G401.6 (cell line): ENCODE measurements at regions not wholly inside any gene's neighbourhood (a gene's known extent, or its start where the extent isn't known, plus 50 kb on each side); places are given as distances from the start of the nearest gene placed in this dataset.

Source experiments
- FAIRE-seq: peaks from 2 replicates; lab custom pipeline; 2012; peaks lifted over from hg19 to GRCh38; lab: Jason Lieb, UNC

GRCh38 chr16:8373676-8374431 lies 216.5 kb downstream of the TMEM114 start:
- no peak for FAIRE-seq

DNA sequence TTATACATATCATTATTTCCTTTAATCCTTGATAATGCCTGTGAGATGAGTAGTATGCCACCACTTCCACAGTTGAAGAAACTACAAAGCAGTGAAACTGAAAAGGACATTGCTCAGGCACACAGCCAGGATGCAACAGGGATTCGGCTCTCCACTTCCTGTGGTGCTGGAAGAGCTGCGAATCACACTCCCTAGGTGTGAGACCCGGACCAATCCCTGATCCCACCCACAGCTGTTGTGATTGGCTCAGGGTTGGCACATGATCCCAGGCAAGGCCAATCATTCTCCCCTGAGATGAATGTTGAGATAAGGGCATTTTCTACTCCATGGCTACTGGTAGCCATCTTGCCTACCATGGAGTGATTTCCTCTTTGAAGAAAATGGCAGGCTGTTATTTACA lies 218.2 kb downstream of the TMEM114 start:
- no peak for FAIRE-seq

- no peak for FAIRE-seq
These were observed 219.7 kb downstream of the TMEM114 start for GRCh38 chr16:8370374-8371270.

DNA sequence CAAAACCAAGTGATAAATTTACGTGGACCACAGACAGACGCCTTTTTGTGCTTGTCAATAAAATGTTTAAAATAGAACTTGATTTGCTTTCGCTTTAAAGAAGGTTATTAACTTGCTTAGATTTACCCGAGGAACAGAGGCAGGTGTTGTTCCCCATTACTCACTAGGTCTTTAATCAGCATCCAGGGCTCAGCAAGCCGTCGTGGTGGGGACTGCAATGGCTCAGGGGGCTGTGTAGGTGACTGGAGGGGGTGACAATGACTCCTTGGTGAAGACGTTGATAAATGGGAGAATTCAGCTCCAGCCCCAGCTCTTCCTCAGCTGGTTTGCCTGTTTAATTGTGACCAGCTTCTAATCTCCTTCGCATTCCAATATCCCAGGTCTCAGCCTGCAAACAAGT lies 231.4 kb downstream of the TMEM114 start:
- FAIRE-seq: no peak

DNA sequence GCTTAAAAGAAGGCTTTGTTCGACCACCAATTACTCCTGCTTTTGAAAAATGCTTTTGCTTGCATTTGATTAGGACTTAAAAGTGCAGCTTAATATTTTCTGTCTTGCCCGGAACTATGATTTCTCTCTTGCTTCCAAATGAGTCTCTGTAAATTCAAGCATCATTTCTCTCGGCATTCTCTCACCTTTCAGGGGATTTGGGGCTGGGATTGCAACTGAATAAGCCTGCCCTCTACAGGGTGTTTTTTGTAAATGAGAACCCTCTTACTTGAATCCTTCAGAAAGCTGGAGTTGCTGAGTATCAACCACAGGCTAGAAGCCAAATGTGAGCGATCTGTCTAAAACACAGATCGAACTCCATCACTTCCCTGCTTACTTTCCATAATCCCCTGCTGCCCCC lies 234.6 kb downstream of the TMEM114 start:
- FAIRE-seq: no peak

- FAIRE-seq: no peak
These were observed 244.0 kb downstream of the TMEM114 start for GRCh38 chr16:8346294-8346693.

DNA sequence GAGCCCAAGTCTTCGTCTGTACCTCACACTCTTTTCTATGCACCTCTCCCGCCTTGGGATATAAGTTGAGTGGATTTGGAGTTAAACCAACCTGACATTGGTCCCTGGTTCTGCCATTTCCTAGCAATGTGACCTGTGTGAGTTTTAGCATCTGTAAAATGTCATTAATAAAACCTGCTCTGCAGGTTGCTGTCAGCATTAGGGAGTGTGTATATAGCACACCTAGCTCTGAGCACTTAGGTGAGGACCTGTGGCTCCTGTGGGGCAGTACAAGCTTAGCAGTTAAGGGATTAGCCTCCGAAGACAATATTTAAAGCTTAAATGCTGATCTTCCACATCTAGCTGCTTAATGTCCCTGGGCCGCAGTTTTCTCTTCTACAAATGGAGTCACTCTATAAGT lies 248.0 kb downstream of the TMEM114 start:
- FAIRE-seq: no peak

DNA sequence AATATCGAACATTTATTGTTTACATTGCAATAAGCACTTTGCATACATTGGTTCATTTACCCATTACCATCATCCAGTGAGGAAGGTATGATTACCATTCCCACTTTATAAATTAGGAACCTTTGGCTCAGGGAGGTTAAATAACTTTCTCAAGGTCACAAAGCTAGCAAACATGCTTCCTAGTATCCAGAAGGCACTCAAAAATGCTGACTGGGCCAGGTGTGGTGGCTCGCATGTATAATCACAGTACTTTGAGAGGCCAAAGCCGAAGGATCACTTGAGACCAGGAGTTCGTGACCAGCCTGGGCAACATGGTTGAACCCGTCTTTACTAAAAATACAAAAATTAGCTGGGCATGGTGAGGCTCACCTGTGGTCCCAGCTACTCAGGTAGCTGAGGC lies 259.6 kb downstream of the TMEM114 start:
- FAIRE-seq: no peak

DNA sequence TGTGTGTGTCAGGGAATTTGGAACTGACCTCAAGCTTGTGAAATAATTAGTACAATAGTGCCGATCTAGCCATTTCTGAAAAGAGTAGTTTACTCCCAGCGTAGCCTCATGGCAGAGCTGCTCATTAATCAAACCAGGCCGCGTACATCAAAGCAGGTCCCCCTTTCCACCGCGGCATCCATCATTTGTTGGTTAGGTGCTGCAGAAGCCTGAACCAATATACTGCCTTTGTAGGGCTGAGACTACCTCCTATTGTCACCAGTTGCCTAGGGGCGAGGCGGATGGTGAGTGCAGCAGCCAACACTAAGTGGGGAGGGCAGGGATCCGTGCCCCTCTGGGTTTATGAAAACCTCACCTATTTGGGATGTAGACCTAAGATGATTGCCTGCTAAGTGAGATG lies 264.1 kb downstream of the TMEM114 start:
- FAIRE-seq: no peak

- FAIRE-seq: no peak
These were observed 267.2 kb downstream of the TMEM114 start for GRCh38 chr16:8323153-8323552.

- no peak for FAIRE-seq
These were observed 270.2 kb downstream of the TMEM114 start for GRCh38 chr16:8320131-8320530.

GRCh38 chr16:8310816-8311215 lies 279.5 kb downstream of the TMEM114 start:
- no peak for FAIRE-seq

DNA sequence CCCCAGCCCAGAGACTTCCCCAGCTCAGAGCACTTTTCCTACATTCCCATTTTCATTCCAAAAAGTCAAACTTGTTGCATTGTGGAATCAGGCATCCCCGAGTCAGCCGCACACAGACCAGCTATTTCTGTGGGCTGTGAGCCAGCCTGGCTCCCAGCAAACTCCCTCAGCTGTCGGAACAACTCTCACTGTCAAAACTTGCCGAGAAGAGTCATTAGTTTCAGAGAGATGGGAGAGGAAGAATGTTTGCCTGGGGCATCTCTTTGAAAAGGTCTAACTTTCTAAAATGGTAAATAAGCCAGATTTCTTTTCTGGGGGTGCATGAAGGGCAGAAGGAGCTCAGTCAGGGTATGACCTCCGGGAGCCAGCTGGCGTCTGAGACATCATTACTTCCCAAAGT lies 280.0 kb downstream of the TMEM114 start:
- no peak for FAIRE-seq

DNA sequence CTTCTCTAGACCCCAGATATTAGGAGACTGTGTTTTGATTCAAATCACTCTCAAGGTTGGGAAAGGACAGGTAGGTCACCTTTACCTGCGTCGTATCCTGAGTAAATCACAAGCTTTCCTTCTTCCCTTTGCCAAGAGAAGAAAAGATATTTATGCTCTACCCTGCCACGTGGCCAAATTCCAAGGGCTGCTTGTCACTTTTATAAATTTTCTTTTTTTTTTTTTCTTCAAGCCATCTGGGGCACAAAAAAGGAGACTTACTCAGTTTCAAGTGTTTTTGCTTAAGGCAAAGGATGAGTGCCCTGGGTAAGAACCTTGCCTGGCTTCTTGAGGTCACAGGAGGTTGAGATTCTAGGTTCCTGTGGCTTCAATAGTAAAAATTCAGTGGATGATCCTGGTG lies 285.1 kb downstream of the TMEM114 start:
- no peak for FAIRE-seq

DNA sequence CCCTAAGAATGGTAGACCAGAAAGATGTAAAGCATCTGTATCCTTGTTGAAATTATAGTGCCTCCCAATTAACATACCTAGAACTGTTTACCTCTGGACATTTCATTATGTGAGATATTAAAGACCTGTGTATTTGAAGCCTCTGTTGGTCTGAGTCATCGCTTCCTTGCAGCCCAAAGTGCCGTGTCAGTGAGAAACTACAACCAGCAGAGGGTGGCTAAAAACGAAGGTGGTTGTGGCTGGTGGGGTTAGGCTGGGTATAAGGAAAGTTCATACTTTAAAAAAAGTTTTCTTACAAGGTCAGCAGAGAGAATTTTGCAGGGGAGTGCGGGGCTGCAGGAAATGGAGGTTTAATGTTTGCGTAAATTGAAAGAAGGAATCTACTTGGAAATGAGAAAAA lies 290.7 kb downstream of the TMEM114 start:
- no peak for FAIRE-seq

DNA sequence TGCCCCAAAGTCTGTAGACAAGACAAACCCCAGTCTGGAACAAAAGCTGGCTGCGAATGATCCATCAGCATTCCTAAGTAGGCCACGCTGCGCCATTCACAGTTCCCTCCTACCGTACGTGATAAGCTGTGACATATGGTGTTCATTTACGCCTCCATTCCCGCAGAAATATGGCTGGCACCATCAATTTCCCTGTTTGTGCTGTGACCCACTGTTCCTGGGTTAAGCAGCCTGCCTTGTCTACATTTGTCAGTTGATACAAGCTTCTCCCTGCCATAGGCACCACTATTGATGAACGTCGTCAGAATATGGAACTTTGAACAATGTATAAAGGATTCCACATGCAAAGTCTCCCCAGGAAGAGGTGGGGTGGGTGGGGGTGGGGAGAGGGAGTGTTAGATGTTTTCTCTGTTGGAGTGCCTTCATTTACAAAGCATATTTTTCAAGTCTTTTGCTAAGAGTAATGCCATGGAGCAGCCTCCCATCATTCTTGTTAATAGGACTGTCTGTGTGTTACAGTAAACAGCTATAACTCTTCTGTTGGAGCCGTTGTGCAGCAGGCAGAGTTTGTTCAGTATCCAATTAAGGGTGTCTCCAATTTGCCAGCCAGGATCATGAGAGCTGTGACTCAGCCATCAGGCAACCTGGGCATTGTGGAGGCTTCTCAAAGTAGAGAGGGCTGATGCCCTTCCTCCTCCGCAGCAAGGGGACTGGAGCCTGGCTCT lies 294.6 kb downstream of the TMEM114 start:
- no peak for FAIRE-seq

DNA sequence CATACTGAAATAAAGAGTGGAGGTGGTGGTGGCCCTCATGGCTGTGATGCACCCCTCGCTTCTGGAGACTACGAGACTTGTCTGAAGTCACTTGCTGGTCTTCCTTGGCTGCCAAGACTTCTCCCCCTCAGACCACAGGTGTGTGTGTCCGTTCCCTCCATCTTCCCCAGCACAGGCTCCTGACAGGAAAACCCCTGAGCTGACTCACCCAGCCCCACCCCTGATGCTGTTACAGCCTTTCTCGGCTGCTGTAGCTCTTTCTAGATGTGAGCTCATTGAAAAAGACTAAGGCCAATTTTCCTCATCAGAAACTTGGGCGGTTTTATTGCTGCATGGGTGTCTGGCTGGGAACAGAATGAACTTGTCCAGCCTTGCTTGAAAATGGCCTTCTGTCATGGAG lies 296.9 kb downstream of the TMEM114 start:
- no peak for FAIRE-seq

- no peak for FAIRE-seq
These were observed 298.0 kb downstream of the TMEM114 start for GRCh38 chr16:8292271-8292670.

DNA sequence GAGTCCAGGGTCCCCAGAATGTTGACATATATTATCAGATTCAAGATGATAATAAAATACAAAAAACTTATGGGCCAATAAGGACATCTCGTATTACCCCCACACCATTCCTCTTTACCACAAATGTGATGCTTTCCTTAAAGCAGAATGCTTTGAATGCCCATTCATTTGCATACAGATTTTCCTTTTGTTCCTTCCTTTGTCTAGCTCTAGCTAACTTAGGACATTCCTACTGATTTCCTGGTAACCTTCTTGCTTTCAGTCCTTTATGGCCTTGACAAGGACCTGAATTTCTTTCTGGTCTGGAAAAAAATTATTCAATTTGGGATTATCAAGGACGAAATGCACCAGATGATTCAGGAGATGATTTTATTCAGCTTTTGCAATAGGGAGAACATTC lies 304.0 kb downstream of the TMEM114 start:
- no peak for FAIRE-seq

GRCh38 chr16:8283195-8283594 lies 307.1 kb downstream of the TMEM114 start:
- no peak for FAIRE-seq

GRCh38 chr16:8278031-8278580 lies 312.2 kb downstream of the TMEM114 start:
- no peak for FAIRE-seq

DNA sequence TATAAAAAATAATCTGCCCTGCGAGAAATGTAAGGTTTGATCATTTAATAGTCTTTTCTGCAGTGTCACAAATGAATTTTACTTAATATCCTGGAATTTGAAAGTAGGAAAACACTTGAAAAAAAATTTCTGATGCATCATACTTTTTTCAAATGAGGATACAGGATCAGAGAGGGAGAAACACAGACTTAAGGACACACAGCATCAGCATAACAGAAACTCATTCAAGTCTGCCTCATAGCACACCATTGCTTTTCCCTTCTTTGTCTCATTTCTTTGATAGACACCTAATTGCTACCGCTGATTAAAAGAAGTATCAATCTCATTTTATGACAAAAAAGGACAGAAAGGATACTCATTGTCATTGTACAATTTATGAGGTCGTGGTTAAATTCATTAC lies 319.0 kb downstream of the TMEM114 start:
- no peak for FAIRE-seq

DNA sequence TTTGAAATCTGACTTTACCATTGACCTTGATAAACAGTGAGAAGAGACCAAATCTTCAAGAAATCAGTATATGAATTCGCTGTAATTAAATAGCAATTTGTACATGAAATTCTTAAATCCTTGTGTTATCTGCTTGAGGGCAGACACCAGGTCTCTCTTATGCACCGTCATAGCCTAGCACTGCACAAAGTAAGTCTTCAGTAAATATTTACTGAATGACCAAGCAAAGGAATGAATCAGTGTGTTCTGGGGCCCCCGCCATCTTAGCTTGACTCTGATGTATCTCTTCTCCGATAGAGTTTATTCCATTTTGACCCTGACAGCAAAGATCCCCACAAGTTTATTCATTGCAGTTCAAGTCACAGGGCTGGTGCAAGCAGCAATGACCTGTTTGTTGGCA lies 328.0 kb downstream of the TMEM114 start:
- FAIRE-seq: no peak
